WTC11 (cell line): ENCODE measurements at regions not wholly inside any gene's neighbourhood (a gene's known extent, or its start where the extent isn't known, plus 50 kb on each side); places are given as distances from the start of the nearest gene placed in this dataset.
"Not testable (repeated sequence)": the region's sequence is repeated elsewhere in the genome, so short reads cannot be mapped to it uniquely, and the experiment has no call there.

Source experiments
- ATAC-seq: fragments of 200-7000 bp; cut with Tn5 transposase; 2 replicates; pipeline ENCODE4 v1.10.0; 2021; ENCODE audit warnings: mild to moderate bottlenecking, moderate library complexity
- CTCF ChIA-PET: fragments of 300-600 bp; sonication (Branson Sonifier 250); formaldehyde crosslinking; loops from one replicate; lab custom pipeline; 2021; ENCODE audit warnings: antibody characterized with exemption; lab: Charles Lee
- POLR2A ChIA-PET: fragments of 350-600 bp; sonication (Branson Sonifier 250); formaldehyde crosslinking; loops from one replicate; lab custom pipeline; 2021; ENCODE audit warnings: antibody characterized with exemption; lab: Charles Lee
- DNase-seq: peaks from one replicate; pipeline ENCODE4 v3.0.0; 2021; ENCODE audit warnings: low spot score
- H3K27ac Mint-ChIP-seq: 2 replicates; pipeline ENCODE4 v1.8.0; 2021; ENCODE audit warnings: mixed read lengths
- H3K27me3 Mint-ChIP-seq: 2 replicates; pipeline ENCODE4 v1.8.0; 2021; ENCODE audit warnings: low read depth, mild to moderate bottlenecking, moderate library complexity, mixed read lengths
- H3K36me3 Mint-ChIP-seq: 2 replicates; pipeline ENCODE4 v1.8.0; 2021; ENCODE audit warnings: mixed read lengths
- H3K4me1 Mint-ChIP-seq: 2 replicates; pipeline ENCODE4 v1.8.0; 2022; ENCODE audit warnings: mixed read lengths
- H3K4me3 Mint-ChIP-seq: 2 replicates; pipeline ENCODE4 v1.8.0; 2021; ENCODE audit warnings: mild to moderate bottlenecking, moderate library complexity, mixed read lengths
- H3K9me3 Mint-ChIP-seq: 2 replicates; pipeline ENCODE4 v1.8.0; 2021; ENCODE audit warnings: mixed read lengths
- CBFB ChIP-seq: sonication (generic); formaldehyde crosslinking; IDR thresholded peaks from 2 replicates; pipeline ENCODE4 v1.8.1; 2022; ENCODE audit warnings: mild to moderate bottlenecking, low read depth, missing genetic modification reagents
- EMX1 ChIP-seq: fragments of 250-450 bp; sonication (Bioruptor Pico); IDR thresholded peaks from 2 replicates; pipeline ENCODE4 v1.8.0; 2021; ENCODE audit warnings: mild to moderate bottlenecking
- ERG ChIP-seq: fragments of 250-450 bp; sonication (Bioruptor Pico); IDR thresholded peaks from 2 replicates; pipeline ENCODE4 v1.8.0; 2021; ENCODE audit warnings: mild to moderate bottlenecking
- FOXK1 ChIP-seq: sonication (generic); formaldehyde crosslinking; IDR thresholded peaks from 2 replicates; pipeline ENCODE4 v1.8.0; 2022; ENCODE audit warnings: mild to moderate bottlenecking, moderate library complexity, missing genetic modification reagents
- GTF2I ChIP-seq: fragments of 250-450 bp; sonication (Bioruptor Pico); conservative IDR thresholded peaks from 2 replicates; pipeline ENCODE4 v1.4.0; 2021; ENCODE audit warnings: mild to moderate bottlenecking
- HMGA2 ChIP-seq: fragments of 250-450 bp; sonication (Bioruptor Pico); IDR thresholded peaks from 2 replicates; pipeline ENCODE4 v1.4.0; 2021; ENCODE audit warnings: mild to moderate bottlenecking, moderate library complexity
- IRF1 ChIP-seq: sonication (generic); formaldehyde crosslinking; IDR thresholded peaks from 2 replicates; pipeline ENCODE4 v1.8.0; 2023; ENCODE audit warnings: missing genetic modification reagents
- IRF2 ChIP-seq: sonication (generic); formaldehyde crosslinking; IDR thresholded peaks from 2 replicates; pipeline ENCODE4 v1.8.0; 2022; ENCODE audit warnings: low read depth, missing genetic modification reagents, borderline replicate concordance
- MYBL2 ChIP-seq: sonication (generic); formaldehyde crosslinking; IDR thresholded peaks from 2 replicates; pipeline ENCODE4 v1.8.1; 2023; ENCODE audit warnings: mild to moderate bottlenecking, moderate library complexity, missing genetic modification reagents
- NFE2L1 ChIP-seq: sonication (generic); formaldehyde crosslinking; IDR thresholded peaks from 2 replicates; pipeline ENCODE4 v1.8.1; 2023; ENCODE audit warnings: missing genetic modification reagents
- NFYB ChIP-seq: sonication (generic); formaldehyde crosslinking; conservative IDR thresholded peaks from 2 replicates; pipeline ENCODE4 v1.8.0; 2022; ENCODE audit warnings: low read depth, missing genetic modification reagents
- RELA ChIP-seq: sonication (generic); formaldehyde crosslinking; IDR thresholded peaks from 2 replicates; pipeline ENCODE4 v1.8.1; 2022; ENCODE audit warnings: missing genetic modification reagents, mild to moderate bottlenecking, borderline replicate concordance
- STAT6 ChIP-seq: sonication (generic); formaldehyde crosslinking; conservative IDR thresholded peaks from 2 replicates; pipeline ENCODE4 v1.8.1; 2023; ENCODE audit warnings: mild to moderate bottlenecking, low read depth, missing genetic modification reagents, moderate library complexity
- TCF7 ChIP-seq: sonication (generic); formaldehyde crosslinking; IDR thresholded peaks from 2 replicates; pipeline ENCODE4 v1.8.0; 2022; ENCODE audit warnings: mild to moderate bottlenecking, low read depth, missing genetic modification reagents, moderate library complexity
- TP53 ChIP-seq: sonication (generic); formaldehyde crosslinking; IDR thresholded peaks from 2 replicates; pipeline ENCODE4 v1.8.1; 2023; ENCODE audit warnings: mild to moderate bottlenecking, missing genetic modification reagents
- USF1 ChIP-seq: sonication (generic); formaldehyde crosslinking; IDR thresholded peaks from 2 replicates; pipeline ENCODE4 v1.8.0; 2022; ENCODE audit warnings: mild to moderate bottlenecking, missing genetic modification reagents
- ZBTB21 ChIP-seq: sonication (generic); formaldehyde crosslinking; IDR thresholded peaks from 2 replicates; pipeline ENCODE4 v1.8.1; 2023; ENCODE audit warnings: mild to moderate bottlenecking, missing genetic modification reagents, borderline replicate concordance
- ZBTB43 ChIP-seq: sonication (generic); formaldehyde crosslinking; IDR thresholded peaks from 2 replicates; pipeline ENCODE4 v1.8.1; 2023; ENCODE audit warnings: mild to moderate bottlenecking, missing genetic modification reagents
- ZNF138 ChIP-seq: sonication (generic); formaldehyde crosslinking; conservative IDR thresholded peaks from 2 replicates; pipeline ENCODE4 v1.8.1; 2022; ENCODE audit warnings: mild to moderate bottlenecking, moderate library complexity, missing genetic modification reagents
- ZNF219 ChIP-seq: sonication (generic); formaldehyde crosslinking; IDR thresholded peaks from 2 replicates; pipeline ENCODE4 v1.8.0; 2023; ENCODE audit warnings: missing genetic modification reagents, mild to moderate bottlenecking, borderline replicate concordance
- ZNF263 ChIP-seq: sonication (generic); formaldehyde crosslinking; IDR thresholded peaks from 2 replicates; pipeline ENCODE4 v1.8.1; 2022; ENCODE audit warnings: low read depth, mild to moderate bottlenecking, moderate library complexity, missing genetic modification reagents
- ZNF396 ChIP-seq: fragments of 250-450 bp; sonication (Bioruptor Pico); IDR thresholded peaks from 2 replicates; pipeline ENCODE4 v1.8.0; 2021; ENCODE audit warnings: mild to moderate bottlenecking, moderate library complexity, borderline replicate concordance
- ZNF423 ChIP-seq: fragments of 250-450 bp; sonication (Bioruptor Pico); IDR thresholded peaks from 2 replicates; pipeline ENCODE4 v2.1.2; 2022; ENCODE audit warnings: mild to moderate bottlenecking, moderate library complexity
- ZNF512 ChIP-seq: sonication (generic); formaldehyde crosslinking; IDR thresholded peaks from 2 replicates; pipeline ENCODE4 v1.8.1; 2022; ENCODE audit warnings: missing genetic modification reagents, borderline replicate concordance
- ZNF671 ChIP-seq: fragments of 250-450 bp; sonication (Bioruptor Pico); IDR thresholded peaks from 2 replicates; pipeline ENCODE4 v1.8.0; 2021; ENCODE audit warnings: mild to moderate bottlenecking

- POLR2A ChIA-PET, result no interaction called here
- CTCF ChIA-PET, result no interaction called here
- Mint-ChIP-seq H3K4me1 (peaks cover 7% of the 10 kb centered on the region), H3K36me3 (no peaks in the 10 kb centered on the region), H3K27ac (no peak overlapping the region), H3K27me3 (no peaks in the 10 kb centered on the region), H3K4me3 (no peak overlapping the region), H3K9me3 (no peaks in the 10 kb centered on the region)
- TF ChIP-seq USF1, result no peak
- TF ChIP-seq GTF2I, result no peak
- TF ChIP-seq MYBL2 (CRISPR knock-in tag), result no peak
- no peak for TF ChIP-seq ZNF138 (CRISPR knock-in tag)
- no peak for TF ChIP-seq ZNF671 (CRISPR knock-in tag)
- no peak for TF ChIP-seq ZBTB43 (CRISPR knock-in tag)
- ATAC-seq (no peak), DNase-seq (no peak)
These were observed 123.1 kb upstream of the FAR2 start for GRCh38 chr12:29025937-29026336.

GRCh38 chr12:29026419-29026818 lies 122.7 kb upstream of the FAR2 start:
- no peak overlapping the region for H3K27ac Mint-ChIP-seq
- no peaks in the 10 kb centered on the region for H3K36me3 Mint-ChIP-seq
- DNase-seq (no peak), ATAC-seq (no peak)
- no peaks in the 10 kb centered on the region for H3K27me3 Mint-ChIP-seq
- POLR2A ChIA-PET, result no interaction called here
- H3K9me3 Mint-ChIP-seq, result no peaks in the 10 kb centered on the region
- TF ChIP-seq ZNF263 (CRISPR knock-in tag), result no peak
- no peak for TF ChIP-seq TP53 (CRISPR knock-in tag)
- no peak for TF ChIP-seq STAT6
- TF ChIP-seq USF1, result no peak
- no peak for TF ChIP-seq IRF2
- no peak for TF ChIP-seq NFYB (CRISPR knock-in tag)
- no peak for TF ChIP-seq HMGA2 (CRISPR knock-in tag)
- TF ChIP-seq RELA (CRISPR knock-in tag), result no peak
- TF ChIP-seq ERG (CRISPR knock-in tag), result no peak
- no peak for TF ChIP-seq IRF1 (CRISPR knock-in tag)
- no peak for TF ChIP-seq FOXK1 (CRISPR knock-in tag)
- no peak for TF ChIP-seq CBFB (CRISPR knock-in tag)
- no peak for TF ChIP-seq ZNF396 (CRISPR knock-in tag)
- no peak for TF ChIP-seq ZNF423 (CRISPR knock-in tag)
- TF ChIP-seq ZBTB21 (CRISPR knock-in tag), result no peak
- no peak for TF ChIP-seq NFE2L1 (CRISPR knock-in tag)
- TF ChIP-seq ZNF219 (CRISPR knock-in tag), result no peak
- TF ChIP-seq TCF7, result no peak
- no peak for TF ChIP-seq ZNF512 (CRISPR knock-in tag)
- no peak for TF ChIP-seq EMX1
- TF ChIP-seq, all 79 proteins: peak for 0
- Mint-ChIP-seq H3K4me1 (peaks cover 7% of the 10 kb centered on the region), H3K4me3 (no peak overlapping the region)
- CTCF ChIA-PET, result no interaction called here

GRCh38 chr12:29029484-29029883 lies 119.6 kb upstream of the FAR2 start:
- H3K36me3 Mint-ChIP-seq, CTCF ChIA-PET, H3K27ac Mint-ChIP-seq, H3K9me3 Mint-ChIP-seq, POLR2A ChIA-PET, ATAC-seq, H3K4me3 Mint-ChIP-seq, H3K27me3 Mint-ChIP-seq, DNase-seq, H3K4me1 Mint-ChIP-seq: not testable (repeated sequence)
